ENCODE measurements at regions not wholly inside any gene's neighbourhood (a gene's known extent, or its start where the extent isn't known, plus 50 kb on each side); places are given as distances from the start of the nearest gene placed in this dataset.
"Not testable (repeated sequence)": the region's sequence is repeated elsewhere in the genome, so short reads cannot be mapped to it uniquely, and the experiment has no call there.

- ATAC-seq = no peak
- no peak for DNase-seq
- H3K27me3 ChIP-seq = no peaks in the 10 kb centered on the region
- no peaks in the 10 kb centered on the region for H3K9me3 ChIP-seq
- FAIRE-seq = no peak
- no peak overlapping the region for H3K4me3 ChIP-seq
- 67 to 73% methylated on average over 2 of the region's 2 CpGs for WGBS, 2 donors
- intact Hi-C loops (cut with DNase I) = no loop called here
- no peak overlapping the region for H3K27ac ChIP-seq
- H3K36me3 ChIP-seq = no peaks in the 10 kb centered on the region
- no peak for TF ChIP-seq CTCF (IDR thresholded peaks at IDR 0.05)
- H3K4me1 ChIP-seq = no peaks in the 10 kb centered on the region
Measured at GRCh38 chr2:13401312-13401711, 684.6 kb downstream of the TRIB2 start.

GRCh38 chr2:13413989-13414388 lies 697.3 kb downstream of the TRIB2 start:
- DNase-seq (no peak), ATAC-seq (no peak), FAIRE-seq (no peak)
- H3K27me3 ChIP-seq = no peaks in the 10 kb centered on the region
- no peaks in the 10 kb centered on the region for H3K9me3 ChIP-seq
- TF ChIP-seq CTCF (IDR thresholded peaks at IDR 0.05) = no peak
- no peaks in the 10 kb centered on the region for H3K4me1 ChIP-seq
- H3K27ac ChIP-seq = no peak overlapping the region
- H3K36me3 ChIP-seq = no peaks in the 10 kb centered on the region
- intact Hi-C loops (cut with DNase I) = no loop called here
- no peak overlapping the region for H3K4me3 ChIP-seq
- 65 to 67% methylated on average over 1 of the region's 1 CpG for WGBS, 2 donors

GRCh38 chr2:13414897-13415296 lies 698.2 kb downstream of the TRIB2 start:
- ATAC-seq (no peak), DNase-seq (no peak), FAIRE-seq (no peak)
- TF ChIP-seq CTCF (IDR thresholded peaks at IDR 0.05) = no peak
- no peak overlapping the region for H3K27ac ChIP-seq
- H3K4me3 ChIP-seq = no peak overlapping the region
- no peaks in the 10 kb centered on the region for H3K9me3 ChIP-seq
- H3K4me1 ChIP-seq = no peaks in the 10 kb centered on the region
- no peaks in the 10 kb centered on the region for H3K27me3 ChIP-seq
- intact Hi-C loops (cut with DNase I) = no loop called here
- H3K36me3 ChIP-seq = no peaks in the 10 kb centered on the region
- WGBS, 2 donors = 45 to 46% methylated on average over 2 of the region's 2 CpGs

- no peak for TF ChIP-seq CTCF (IDR thresholded peaks at IDR 0.05)
- Histone ChIP-seq H3K9me3 (no peaks in the 10 kb centered on the region), H3K36me3 (no peaks in the 10 kb centered on the region), H3K4me3 (no peak overlapping the region), H3K27ac (no peak overlapping the region), H3K4me1 (no peaks in the 10 kb centered on the region), H3K27me3 (no peaks in the 10 kb centered on the region)
- DNase-seq = no peak
- WGBS, 2 donors = 90 to 93% methylated on average over 7 of the region's 7 CpGs
- ATAC-seq = no peak
- intact Hi-C loops (cut with DNase I) = no loop called here
- no peak for FAIRE-seq
Measured at GRCh38 chr2:13433954-13434353, 717.2 kb downstream of the TRIB2 start.

GRCh38 chr2:13443554-13444261 lies 727.0 kb downstream of the TRIB2 start:
- H3K27me3 ChIP-seq; H3K36me3 ChIP-seq; H3K4me3 ChIP-seq; H3K9me3 ChIP-seq; H3K4me1 ChIP-seq; ATAC-seq; H3K27ac ChIP-seq; intact Hi-C loops (cut with DNase I); DNase-seq: not testable (repeated sequence)
- 45 to 48% methylated on average over 4 of the region's 4 CpGs for WGBS, 2 donors
- peak; percentile 84 for FAIRE-seq

Measured in pancreas (tissue), 10 donors.